ENCODE measurements at regions not wholly inside any gene's neighbourhood (a gene's known extent, or its start where the extent isn't known, plus 50 kb on each side); places are given as distances from the start of the nearest gene placed in this dataset.

DNA sequence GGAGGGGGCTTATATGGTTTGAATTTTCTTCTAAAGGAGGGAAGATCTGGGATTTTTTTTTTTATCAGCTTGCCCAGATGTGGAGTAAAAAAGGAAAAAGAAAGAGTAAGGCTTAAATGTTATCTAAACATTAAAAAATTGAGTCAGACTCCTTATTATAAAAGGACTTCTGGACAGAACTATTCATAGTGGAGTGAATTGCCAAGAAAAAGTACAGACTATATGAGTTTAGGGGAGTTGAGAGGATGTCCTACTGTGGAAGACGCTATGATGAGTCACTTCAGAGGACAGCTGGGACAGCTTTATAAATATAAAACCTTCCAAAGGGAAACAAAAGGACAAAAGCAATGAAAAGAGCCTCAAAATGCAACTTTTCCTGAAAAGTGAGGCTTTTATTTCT is 73.0 kb downstream of the TFPI2 start:
- no peaks in the 10 kb centered on the region for H3K27me3 ChIP-seq (ENCODE audit: low read depth)
- TF ChIP-seq, protein P1, sequence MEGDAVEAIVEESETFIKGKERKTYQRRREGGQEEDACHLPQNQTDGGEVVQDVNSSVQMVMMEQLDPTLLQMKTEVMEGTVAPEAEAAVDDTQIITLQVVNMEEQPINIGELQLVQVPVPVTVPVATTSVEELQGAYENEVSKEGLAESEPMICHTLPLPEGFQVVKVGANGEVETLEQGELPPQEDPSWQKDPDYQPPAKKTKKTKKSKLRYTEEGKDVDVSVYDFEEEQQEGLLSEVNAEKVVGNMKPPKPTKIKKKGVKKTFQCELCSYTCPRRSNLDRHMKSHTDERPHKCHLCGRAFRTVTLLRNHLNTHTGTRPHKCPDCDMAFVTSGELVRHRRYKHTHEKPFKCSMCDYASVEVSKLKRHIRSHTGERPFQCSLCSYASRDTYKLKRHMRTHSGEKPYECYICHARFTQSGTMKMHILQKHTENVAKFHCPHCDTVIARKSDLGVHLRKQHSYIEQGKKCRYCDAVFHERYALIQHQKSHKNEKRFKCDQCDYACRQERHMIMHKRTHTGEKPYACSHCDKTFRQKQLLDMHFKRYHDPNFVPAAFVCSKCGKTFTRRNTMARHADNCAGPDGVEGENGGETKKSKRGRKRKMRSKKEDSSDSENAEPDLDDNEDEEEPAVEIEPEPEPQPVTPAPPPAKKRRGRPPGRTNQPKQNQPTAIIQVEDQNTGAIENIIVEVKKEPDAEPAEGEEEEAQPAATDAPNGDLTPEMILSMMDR (IDR thresholded peaks at IDR 0.05; ENCODE audit: borderline replicate concordance) = no peak
- no peak overlapping the region for H3K27ac ChIP-seq (replicated peaks)
- DNase-seq = no peak
- H3K4me1 ChIP-seq = no peaks in the 10 kb centered on the region
- intact Hi-C loops (cut with micrococcal nuclease) = no loop called here
- H3K36me3 ChIP-seq = no peaks in the 10 kb centered on the region
- no peak overlapping the region for H3K4me3 ChIP-seq
- H3K9me3 ChIP-seq (replicated peaks) = no peaks in the 10 kb centered on the region

DNA sequence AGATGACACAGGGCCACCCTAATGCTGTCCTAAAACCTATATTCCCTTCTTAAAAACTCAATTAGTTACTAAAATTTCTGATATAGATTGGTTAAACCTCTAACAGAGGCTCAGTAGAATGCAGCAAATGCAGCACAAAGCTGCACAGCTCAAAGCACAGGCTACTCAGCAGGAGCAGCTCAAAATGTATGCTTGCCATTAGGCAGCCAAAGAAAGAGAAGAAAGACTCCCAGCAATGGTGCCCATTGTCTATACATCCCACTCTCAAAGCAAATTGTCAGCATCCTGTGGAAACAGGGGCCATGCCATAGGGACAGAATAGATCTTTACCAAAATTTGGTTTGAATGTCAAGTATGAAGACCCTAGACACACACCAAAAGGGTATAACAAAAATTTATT is 73.5 kb downstream of the TFPI2 start:
- no peak for DNase-seq
- TF ChIP-seq, protein P1 (IDR thresholded peaks at IDR 0.05; ENCODE audit: borderline replicate concordance) = no peak
- Histone ChIP-seq H3K9me3 (replicated peaks) (no peaks in the 10 kb centered on the region), H3K36me3 (no peaks in the 10 kb centered on the region), H3K4me1 (no peaks in the 10 kb centered on the region), H3K27ac (replicated peaks) (no peak overlapping the region), H3K27me3 (ENCODE audit: low read depth) (no peaks in the 10 kb centered on the region), H3K4me3 (no peak overlapping the region)
- intact Hi-C loops (cut with micrococcal nuclease) = no loop called here

DNA sequence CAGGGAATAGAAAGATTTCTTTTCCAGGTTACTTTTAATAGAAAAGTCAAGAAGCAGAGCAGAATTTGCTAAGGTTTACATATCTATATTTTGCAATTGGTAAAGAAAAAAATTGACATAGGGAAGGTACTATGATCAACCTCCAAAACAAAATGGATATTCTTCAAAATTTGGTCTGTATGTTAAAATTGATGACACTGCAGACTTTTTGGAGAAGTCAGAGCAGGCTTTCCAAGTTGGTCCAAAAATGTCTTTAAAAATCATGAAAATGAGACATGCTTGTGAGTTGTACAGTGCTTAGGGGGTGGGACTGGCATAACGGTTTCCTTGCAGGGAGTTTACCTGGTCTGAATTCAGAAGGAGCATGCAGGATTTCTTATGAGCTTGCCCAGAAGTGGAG is 77.0 kb downstream of the TFPI2 start:
- H3K4me3 ChIP-seq = no peak overlapping the region
- no peaks in the 10 kb centered on the region for H3K36me3 ChIP-seq
- H3K9me3 ChIP-seq (replicated peaks) = no peaks in the 10 kb centered on the region
- intact Hi-C loops (cut with micrococcal nuclease) = no loop called here
- no peak for DNase-seq
- H3K27me3 ChIP-seq (ENCODE audit: low read depth) = no peaks in the 10 kb centered on the region
- TF ChIP-seq, protein P1 (IDR thresholded peaks at IDR 0.05; ENCODE audit: borderline replicate concordance) = no peak
- H3K4me1 ChIP-seq = no peaks in the 10 kb centered on the region
- H3K27ac ChIP-seq (replicated peaks) = no peak overlapping the region

DNA sequence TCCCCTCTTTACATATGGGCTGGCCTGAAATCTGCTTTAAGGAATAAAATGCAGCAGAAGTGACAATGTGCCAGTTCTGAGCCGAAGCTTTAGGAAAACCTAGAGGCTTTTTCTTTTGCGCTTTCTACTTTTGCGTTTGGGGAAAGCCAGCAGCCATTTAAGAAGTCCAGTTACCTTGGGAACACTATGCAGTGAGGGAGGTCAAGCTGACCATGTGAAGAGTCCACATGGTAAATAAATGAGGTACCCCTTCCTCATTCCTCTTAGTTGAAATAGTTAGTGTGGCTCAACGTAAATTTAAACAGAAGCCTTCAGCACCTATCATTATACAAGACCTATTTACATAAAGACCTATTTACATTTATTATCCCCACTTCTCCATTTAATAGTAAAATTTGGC is 78.5 kb downstream of the TFPI2 start:
- Histone ChIP-seq H3K4me1 (no peaks in the 10 kb centered on the region), H3K27ac (replicated peaks) (no peak overlapping the region), H3K9me3 (replicated peaks) (no peaks in the 10 kb centered on the region), H3K27me3 (ENCODE audit: low read depth) (no peaks in the 10 kb centered on the region), H3K4me3 (no peak overlapping the region), H3K36me3 (no peaks in the 10 kb centered on the region)
- no peak for DNase-seq
- TF ChIP-seq, protein P1 (IDR thresholded peaks at IDR 0.05; ENCODE audit: borderline replicate concordance) = no peak
- intact Hi-C loops (cut with micrococcal nuclease) = no loop called here

DNA sequence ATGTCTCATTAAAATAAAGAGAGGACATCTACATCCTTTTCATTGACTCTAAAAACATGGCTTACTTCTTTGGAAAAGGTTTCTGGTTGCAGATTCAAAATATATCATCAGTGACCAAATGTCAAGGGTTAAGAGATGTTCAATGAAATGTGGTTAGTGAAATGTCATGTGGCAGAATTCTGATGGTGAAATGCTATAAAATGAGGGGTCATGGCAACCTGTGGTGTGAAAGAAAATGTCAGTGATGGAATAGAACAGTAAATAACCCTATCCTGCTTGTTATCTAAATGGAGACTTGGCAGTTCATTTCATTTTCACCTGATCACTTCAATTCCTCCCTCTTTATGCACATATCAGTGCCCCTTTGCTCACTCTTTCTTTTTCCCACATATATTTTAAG is 79.4 kb downstream of the TFPI2 start:
- no peaks in the 10 kb centered on the region for H3K4me1 ChIP-seq
- H3K27ac ChIP-seq (replicated peaks) = no peak overlapping the region
- TF ChIP-seq, protein P1 (IDR thresholded peaks at IDR 0.05; ENCODE audit: borderline replicate concordance) = no peak
- intact Hi-C loops (cut with micrococcal nuclease) = no loop called here
- no peak for DNase-seq
- H3K36me3 ChIP-seq = no peaks in the 10 kb centered on the region
- no peak overlapping the region for H3K4me3 ChIP-seq
- H3K27me3 ChIP-seq (ENCODE audit: low read depth) = no peaks in the 10 kb centered on the region
- H3K9me3 ChIP-seq (replicated peaks) = no peaks in the 10 kb centered on the region

DNA sequence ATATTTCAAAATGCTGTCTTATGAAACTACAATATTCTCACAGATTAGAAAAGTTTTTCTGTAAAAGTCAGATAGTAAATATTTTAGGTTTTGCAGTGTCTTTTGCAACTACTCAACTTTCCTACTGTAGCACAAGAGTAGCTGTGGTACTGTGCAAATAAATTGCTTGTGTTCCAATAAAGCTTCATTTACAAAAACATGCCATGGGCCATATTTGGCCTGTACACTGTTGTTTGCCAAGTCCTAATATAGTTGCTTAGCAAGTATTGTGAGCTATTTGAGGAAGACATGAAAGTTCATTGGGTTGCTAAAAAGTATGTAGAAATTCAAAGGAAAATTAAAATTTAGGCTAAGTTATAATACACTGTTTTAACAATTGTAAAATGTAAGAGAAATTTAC is 80.0 kb downstream of the TFPI2 start:
- no peak for DNase-seq
- H3K4me1 ChIP-seq = no peaks in the 10 kb centered on the region
- H3K27me3 ChIP-seq (ENCODE audit: low read depth) = no peaks in the 10 kb centered on the region
- H3K9me3 ChIP-seq (replicated peaks) = no peaks in the 10 kb centered on the region
- H3K36me3 ChIP-seq = no peaks in the 10 kb centered on the region
- TF ChIP-seq, protein P1 (IDR thresholded peaks at IDR 0.05; ENCODE audit: borderline replicate concordance) = no peak
- intact Hi-C loops (cut with micrococcal nuclease) = no loop called here
- no peak overlapping the region for H3K4me3 ChIP-seq
- no peak overlapping the region for H3K27ac ChIP-seq (replicated peaks)
